SIG-M5 treated with dmso at 0.1 percent for 504 hours (cell line): ENCODE measurements at regions not wholly inside any gene's neighbourhood (a gene's known extent, or its start where the extent isn't known, plus 50 kb on each side); places are given as distances from the start of the nearest gene placed in this dataset.

ENCODE experiments used
- DNase-seq: peaks from one replicate; lab custom pipeline; 2025; ENCODE audit not compliant: unreplicated experiment; lab: John Stamatoyannopoulos, UW

GRCh38 chr2:96438589-96438988 is 66.6 kb downstream of the NEURL3 start:
- no peak for DNase-seq

GRCh38 chr2:96437512-96437911 is 67.6 kb downstream of the NEURL3 start:
- peak; percentile 46 for DNase-seq

- DNase-seq, result no peak
These were observed 68.2 kb downstream of the NEURL3 start for GRCh38 chr2:96436961-96437360.

- no peak for DNase-seq
These were observed 68.7 kb downstream of the NEURL3 start for GRCh38 chr2:96436416-96436815.

DNA sequence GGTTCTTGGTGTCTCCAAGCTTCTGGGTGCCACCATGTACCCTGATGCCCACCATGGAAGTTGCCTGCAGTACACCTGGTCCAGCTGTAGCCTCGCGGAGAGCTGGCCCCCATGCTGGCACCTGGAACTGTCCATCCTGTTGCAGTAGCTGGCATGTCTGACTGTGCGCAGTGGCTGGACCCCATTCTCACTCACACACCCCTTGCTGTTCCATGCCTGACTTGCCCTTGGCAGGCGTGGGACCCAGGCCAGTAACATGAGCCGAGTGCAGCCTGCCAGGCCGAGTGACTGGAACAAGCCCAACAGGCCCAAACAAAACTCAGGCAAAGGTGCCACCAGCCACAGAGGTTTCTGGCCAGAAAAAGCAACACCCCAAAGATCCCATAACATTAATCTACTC is 73.8 kb downstream of the NEURL3 start:
- no peak for DNase-seq

DNA sequence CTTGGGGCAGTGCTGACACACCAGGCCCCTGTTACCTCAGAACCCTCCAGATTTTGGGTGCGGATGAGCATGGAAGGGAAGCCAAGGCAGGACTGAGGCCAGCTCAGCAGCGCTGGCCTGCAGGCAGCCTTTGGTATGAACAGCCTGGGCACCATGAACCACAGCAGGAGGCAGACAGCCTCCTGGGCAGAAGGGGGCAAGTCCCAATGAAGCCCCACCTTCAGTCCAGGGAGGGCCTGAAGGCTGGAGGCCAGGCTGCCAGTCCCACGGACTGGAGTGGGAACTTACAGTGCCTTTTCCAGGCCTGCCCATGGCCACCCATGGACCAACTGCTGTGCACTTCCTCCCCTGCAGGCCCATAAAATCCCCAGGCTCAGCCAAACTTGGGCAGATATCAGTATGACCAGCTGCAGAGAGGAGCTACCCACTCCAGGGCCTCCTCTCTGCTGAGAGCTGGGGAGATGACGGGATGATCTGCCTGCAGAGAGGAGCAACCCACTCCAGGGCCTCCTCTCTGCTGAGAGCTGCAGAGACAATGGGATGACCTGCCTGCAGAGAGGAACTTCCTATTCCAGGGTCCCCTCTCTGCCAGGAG is 74.7 kb downstream of the NEURL3 start:
- no peak for DNase-seq

- peak; percentile 48 for DNase-seq
These were observed 77.2 kb downstream of the NEURL3 start for GRCh38 chr2:96427917-96428316.

- no peak for DNase-seq
These were observed 78.0 kb downstream of the NEURL3 start for GRCh38 chr2:96427169-96427568.

GRCh38 chr2:96423828-96424227 is 81.3 kb downstream of the NEURL3 start:
- DNase-seq, result no peak
